ENCODE measurements at regions not wholly inside any gene's neighbourhood (a gene's known extent, or its start where the extent isn't known, plus 50 kb on each side); places are given as distances from the start of the nearest gene placed in this dataset.
A peak's percentile ranks its signal among the peaks of the same experiment; 100 is the strongest.

- no peak overlapping the region for H3K4me3 ChIP-seq (ENCODE audit: low read depth, low read length)
Measured at GRCh38 chr17:79405823-79406222, 205.0 kb downstream of the RBFOX3 start.

- no peak overlapping the region for H3K4me3 ChIP-seq (ENCODE audit: low read depth, low read length)
Measured at GRCh38 chr17:79404136-79404911, 206.5 kb downstream of the RBFOX3 start.

- peak overlapping the region; percentile 53 for H3K4me3 ChIP-seq (ENCODE audit: low read depth, low read length)
Measured at GRCh38 chr17:79401704-79402674, 208.9 kb downstream of the RBFOX3 start.

GRCh38 chr17:79400989-79401703 is 209.7 kb downstream of the RBFOX3 start:
- H3K4me3 ChIP-seq (ENCODE audit: low read depth, low read length), result peak overlapping the region; percentile 53

GRCh38 chr17:79399610-79400144 is 211.2 kb downstream of the RBFOX3 start:
- H3K4me3 ChIP-seq (ENCODE audit: low read depth, low read length), result no peak overlapping the region

- H3K4me3 ChIP-seq (ENCODE audit: low read depth, low read length), result no peak overlapping the region
Measured at GRCh38 chr17:79398441-79398840, 212.4 kb downstream of the RBFOX3 start.

GRCh38 chr17:79396696-79397095 is 214.2 kb downstream of the RBFOX3 start:
- no peak overlapping the region for H3K4me3 ChIP-seq (ENCODE audit: low read depth, low read length)

GRCh38 chr17:79395545-79395944 is 215.3 kb downstream of the RBFOX3 start:
- no peak overlapping the region for H3K4me3 ChIP-seq (ENCODE audit: low read depth, low read length)

GRCh38 chr17:79395066-79395465 is 215.8 kb downstream of the RBFOX3 start:
- no peak overlapping the region for H3K4me3 ChIP-seq (ENCODE audit: low read depth, low read length)

- H3K4me3 ChIP-seq (ENCODE audit: low read depth, low read length), result no peak overlapping the region
Measured at GRCh38 chr17:79393358-79394052, 217.3 kb downstream of the RBFOX3 start.

GRCh38 chr17:79392598-79392997 is 218.3 kb downstream of the RBFOX3 start:
- no peak overlapping the region for H3K4me3 ChIP-seq (ENCODE audit: low read depth, low read length)

GRCh38 chr17:79391376-79392233 is 219.2 kb downstream of the RBFOX3 start:
- H3K4me3 ChIP-seq (ENCODE audit: low read depth, low read length), result no peak overlapping the region

- no peak overlapping the region for H3K4me3 ChIP-seq (ENCODE audit: low read depth, low read length)
Measured at GRCh38 chr17:79389896-79390295, 221.0 kb downstream of the RBFOX3 start.

GRCh38 chr17:79388556-79389295 is 222.1 kb downstream of the RBFOX3 start:
- no peak overlapping the region for H3K4me3 ChIP-seq (ENCODE audit: low read depth, low read length)

GRCh38 chr17:79387783-79388182 is 223.1 kb downstream of the RBFOX3 start:
- no peak overlapping the region for H3K4me3 ChIP-seq (ENCODE audit: low read depth, low read length)

GRCh38 chr17:79385962-79386563 is 224.8 kb downstream of the RBFOX3 start:
- no peak overlapping the region for H3K4me3 ChIP-seq (ENCODE audit: low read depth, low read length)

- H3K4me3 ChIP-seq (ENCODE audit: low read depth, low read length), result no peak overlapping the region
Measured at GRCh38 chr17:79382313-79382712, 228.5 kb downstream of the RBFOX3 start.

GRCh38 chr17:79379700-79380445 is 231.0 kb downstream of the RBFOX3 start:
- H3K4me3 ChIP-seq (ENCODE audit: low read depth, low read length), result no peak overlapping the region
